Bronchial epithelial cell (primary cell): ENCODE measurements at regions not wholly inside any gene's neighbourhood (a gene's known extent, or its start where the extent isn't known, plus 50 kb on each side); places are given as distances from the start of the nearest gene placed in this dataset.

Experiments used
- DNase-seq: peaks from one replicate; pipeline ENCODE4 v3.0.0-alpha.2; 2010; ENCODE audit warnings: low read depth
- FAIRE-seq: peaks from 2 replicates; lab custom pipeline; 2011; peaks lifted over from hg19 to GRCh38; lab: Jason Lieb, UNC
- H3K27me3 ChIP-seq: 2 replicates; pipeline ENCODE4 v1.5.1; 2011; ENCODE audit warnings: low read length; ENCODE audit not compliant: control insufficient read depth, insufficient read depth
- H3K36me3 ChIP-seq: 2 replicates; pipeline ENCODE4 v1.5.1; 2011; ENCODE audit warnings: low read length; ENCODE audit not compliant: control insufficient read depth, insufficient read depth
- H3K4me3 ChIP-seq: 2 replicates; pipeline ENCODE4 v1.5.1; 2011; ENCODE audit warnings: mild to moderate bottlenecking, low read depth, low read length, control low read depth
- CTCF ChIP-seq: IDR thresholded peaks from 2 replicates; pipeline ENCODE4 v1.5.1; 2011; ENCODE audit warnings: mild to moderate bottlenecking, moderate library complexity, low read length, control low read depth, inconsistent platforms; ENCODE audit not compliant: insufficient read depth, severe bottlenecking

GRCh38 chr14:105838591-105839424 is 312.4 kb downstream of the TMEM121 start:
- no peak for TF ChIP-seq CTCF
- no peak for FAIRE-seq
- Histone ChIP-seq H3K4me3 (no peak overlapping the region), H3K27me3 (no peaks in the 10 kb centered on the region), H3K36me3 (no peaks in the 10 kb centered on the region)
- no peak for DNase-seq

GRCh38 chr14:105839425-105840265 is 313.3 kb downstream of the TMEM121 start:
- Histone ChIP-seq H3K36me3 (no peaks in the 10 kb centered on the region), H3K27me3 (no peaks in the 10 kb centered on the region), H3K4me3 (no peak overlapping the region)
- DNase-seq (no peak), FAIRE-seq (no peak)
- TF ChIP-seq CTCF, result no peak

GRCh38 chr14:105840266-105841021 is 314.1 kb downstream of the TMEM121 start:
- no peak overlapping the region for H3K4me3 ChIP-seq
- FAIRE-seq, result no peak

GRCh38 chr14:105841022-105842009 is 314.9 kb downstream of the TMEM121 start:
- no peak for TF ChIP-seq CTCF
- Histone ChIP-seq H3K4me3 (no peak overlapping the region), H3K27me3 (no peaks in the 10 kb centered on the region), H3K36me3 (no peaks in the 10 kb centered on the region)
- DNase-seq, result no peak
- no peak for FAIRE-seq

More at GRCh38 chr14:105840266-105841021, 314.1 kb downstream of the TMEM121 start:
- H3K27me3 ChIP-seq, result no peaks in the 10 kb centered on the region
- H3K36me3 ChIP-seq, result no peaks in the 10 kb centered on the region
- no peak for DNase-seq
- TF ChIP-seq CTCF, result no peak

- TF ChIP-seq CTCF, result no peak
- H3K4me3 ChIP-seq, result no peak overlapping the region
- H3K36me3 ChIP-seq, result no peaks in the 10 kb centered on the region
- DNase-seq, result no peak
- no peak for FAIRE-seq
- H3K27me3 ChIP-seq, result no peaks in the 10 kb centered on the region
Measured at GRCh38 chr14:105842105-105842504, 315.7 kb downstream of the TMEM121 start.
